HG02642 (cell line): ENCODE measurements at regions not wholly inside any gene's neighbourhood (a gene's known extent, or its start where the extent isn't known, plus 50 kb on each side); places are given as distances from the start of the nearest gene placed in this dataset.
"Not testable (repeated sequence)": the region's sequence is repeated elsewhere in the genome, so short reads cannot be mapped to it uniquely, and the experiment has no call there.

ENCODE experiments used
- ATAC-seq: cut with Tn5 transposase; IDR thresholded peaks from one replicate; pipeline ENCODE4 v1.9.1; 2021; ENCODE audit warnings: mild to moderate bottlenecking; ENCODE audit not compliant: unreplicated experiment, poor library complexity

DNA sequence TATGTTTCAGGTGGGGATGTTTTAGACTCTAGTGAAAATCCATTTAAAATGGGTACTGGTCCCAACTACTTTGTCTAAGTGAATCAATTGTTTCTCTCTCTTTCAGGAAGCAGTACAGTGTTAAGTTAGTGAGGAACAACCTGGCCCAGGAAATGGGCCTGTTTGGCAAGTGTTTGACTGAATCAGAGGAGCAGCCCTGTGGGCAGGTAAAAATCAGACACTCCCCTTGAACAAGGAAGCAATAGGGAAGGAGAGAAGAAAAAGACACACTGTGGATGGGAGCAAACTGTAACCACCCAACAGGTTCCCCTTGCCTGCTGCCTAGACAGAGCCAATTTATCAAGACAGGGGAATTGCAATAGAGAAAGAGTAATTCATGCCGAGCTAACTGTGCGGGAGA lies 245.7 kb downstream of the C11orf87 start:
- ATAC-seq: no peak

DNA sequence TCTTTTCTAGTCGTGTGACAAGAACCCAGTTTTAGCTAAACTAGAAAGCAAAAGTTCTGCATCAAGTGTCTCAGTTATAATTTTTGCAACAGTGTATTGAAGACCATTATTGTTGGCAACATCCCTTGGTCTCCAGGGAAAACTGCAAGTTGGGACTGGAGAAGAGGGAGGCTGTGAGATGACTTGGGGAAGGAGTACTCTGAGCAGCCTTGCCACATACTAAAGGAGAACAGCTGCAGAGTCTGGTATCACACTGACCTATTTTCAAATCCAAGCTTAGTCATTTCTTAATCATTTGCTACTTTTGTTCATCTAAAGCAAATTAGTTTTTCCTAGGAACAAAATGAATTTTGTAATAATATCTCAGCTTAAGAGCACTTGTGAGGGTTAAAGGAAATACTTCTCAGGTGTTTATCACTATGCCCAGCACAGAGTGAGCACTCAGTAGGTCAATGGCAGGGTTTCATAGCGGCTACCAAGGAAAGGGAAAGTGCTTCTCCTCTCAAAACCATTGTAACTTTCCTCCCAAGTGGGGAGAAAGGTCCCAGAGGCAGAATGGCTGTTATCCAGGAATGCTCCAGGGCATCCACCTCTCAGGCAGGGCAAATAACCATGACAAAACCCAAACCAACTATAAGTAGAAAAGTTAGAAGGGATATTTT lies 247.1 kb downstream of the C11orf87 start:
- ATAC-seq: no peak

DNA sequence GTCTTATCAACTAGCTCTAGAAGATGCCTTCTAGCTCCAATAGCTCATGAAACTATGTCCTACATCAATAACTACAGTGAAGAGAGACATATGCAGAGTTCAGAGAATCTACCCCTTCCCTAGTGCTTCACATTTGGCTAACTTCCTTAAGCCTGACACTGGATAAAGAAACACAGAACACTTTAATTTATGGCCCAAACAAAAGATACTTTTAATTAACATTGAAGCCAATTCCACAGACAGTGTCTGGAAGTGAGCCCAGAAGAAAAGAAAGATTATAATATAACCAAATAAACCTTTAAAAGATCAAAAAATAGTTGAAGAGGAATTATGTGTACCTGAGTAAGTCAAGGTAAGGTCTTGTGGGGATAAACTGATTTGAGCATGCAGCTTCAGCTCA lies 255.2 kb downstream of the C11orf87 start:
- no peak for ATAC-seq

DNA sequence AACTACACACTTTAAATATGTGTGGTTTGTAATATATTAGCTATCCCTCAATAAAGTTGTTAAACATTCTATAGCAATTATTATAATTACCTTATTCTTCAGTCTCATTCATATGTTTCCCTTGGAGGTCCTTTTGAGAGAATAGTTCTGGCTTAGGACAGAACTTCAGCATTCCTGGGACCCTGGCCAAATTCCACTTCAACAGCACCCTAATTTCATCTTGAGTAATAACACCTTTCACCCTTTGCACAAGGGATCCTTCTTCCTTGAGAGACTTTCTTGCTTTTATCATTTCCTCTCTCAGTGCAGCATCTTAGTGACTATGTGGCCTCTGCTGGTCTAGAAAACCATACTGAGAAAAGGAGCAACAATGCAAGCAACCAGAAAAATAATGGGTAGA lies 255.9 kb downstream of the C11orf87 start:
- no peak for ATAC-seq

DNA sequence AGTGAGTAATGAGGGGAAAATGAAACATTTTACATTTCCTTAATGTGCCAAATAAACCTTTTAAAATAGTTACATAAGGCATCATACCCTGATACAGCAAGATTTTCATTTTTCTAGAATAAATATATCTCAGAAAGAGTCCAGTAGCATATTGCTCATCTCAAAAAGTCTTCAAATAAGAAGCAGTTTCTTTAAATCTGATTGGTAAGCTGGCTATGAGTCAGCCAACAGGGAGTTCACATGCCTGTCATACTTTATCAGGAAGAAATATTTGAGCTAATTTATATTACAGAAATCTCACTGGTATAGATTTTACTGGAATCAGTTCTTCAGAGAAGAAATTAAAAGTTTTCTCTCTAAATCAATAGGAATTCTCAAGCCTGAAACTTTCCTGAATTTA lies 258.1 kb downstream of the C11orf87 start:
- ATAC-seq: no peak

DNA sequence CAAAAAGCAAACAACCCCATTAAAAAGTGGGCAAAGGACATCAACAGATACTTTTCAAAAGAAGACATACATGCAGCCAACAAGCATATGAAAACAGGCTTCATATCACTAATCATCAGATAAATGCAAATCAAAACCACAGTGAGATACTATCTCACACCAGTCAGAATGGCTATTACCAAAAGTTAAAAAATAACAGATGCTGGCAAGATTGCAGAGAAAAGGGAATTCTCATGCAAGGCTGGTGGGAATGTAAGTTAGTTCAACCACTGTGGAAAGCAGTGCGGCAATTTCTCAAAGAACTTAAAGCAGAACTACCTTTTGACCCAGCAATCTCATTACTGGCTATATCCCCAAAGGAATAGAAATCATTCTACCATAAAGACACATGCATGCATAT lies 260.8 kb downstream of the C11orf87 start:
- ATAC-seq: not testable (repeated sequence)

DNA sequence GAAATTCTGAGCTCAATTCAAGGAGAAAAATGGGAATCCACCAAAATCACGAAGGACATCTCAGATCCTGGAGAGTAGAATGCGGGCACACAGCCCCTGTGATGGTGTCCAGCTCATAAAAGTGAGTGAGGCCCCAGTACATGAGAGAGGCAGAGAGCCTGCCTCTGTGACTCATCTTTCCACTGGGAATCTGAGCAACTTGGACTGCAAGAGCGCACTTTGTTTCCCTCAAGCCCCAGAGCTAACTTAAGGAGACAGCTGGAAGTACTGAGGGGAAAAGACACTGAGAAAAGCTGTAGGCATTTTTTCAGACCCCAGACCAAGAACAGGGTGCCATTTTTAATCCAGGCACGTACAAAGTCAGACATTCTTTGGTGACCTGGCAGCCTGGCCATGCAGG lies 273.7 kb downstream of the C11orf87 start:
- no peak for ATAC-seq

DNA sequence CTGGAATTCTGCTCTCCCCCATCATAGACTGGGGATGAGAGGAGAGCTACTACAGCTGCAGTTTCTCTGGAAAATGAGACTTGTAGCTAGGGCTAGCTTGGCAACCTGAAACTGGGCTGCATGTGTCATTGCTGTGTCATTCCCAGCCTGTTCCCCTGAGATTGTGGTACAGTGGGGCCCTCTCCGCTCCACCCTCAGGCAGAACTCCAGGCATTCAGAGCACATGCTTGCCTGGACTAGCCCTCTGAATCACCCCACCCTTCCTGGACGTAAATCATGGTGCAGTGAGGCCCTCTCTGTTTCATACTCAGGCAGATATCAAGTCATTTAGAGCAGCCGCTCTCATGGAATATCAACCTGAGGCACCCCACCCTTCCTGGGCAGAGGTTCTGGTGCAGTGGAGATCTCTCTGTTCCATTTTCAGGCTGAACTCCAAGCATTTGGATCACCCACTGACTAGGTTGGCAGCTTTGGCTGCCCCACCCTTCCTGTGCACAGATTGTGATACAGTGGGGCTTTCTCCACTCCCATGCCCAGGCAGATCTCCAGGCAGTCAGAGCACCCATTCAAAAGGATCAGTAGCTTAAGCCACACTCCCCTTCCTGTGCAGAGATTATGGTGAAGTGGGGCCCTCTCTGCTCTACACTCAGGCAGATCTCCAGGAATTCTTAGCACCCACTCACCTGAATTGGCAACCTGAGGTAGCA lies 274.4 kb downstream of the C11orf87 start:
- no peak for ATAC-seq

DNA sequence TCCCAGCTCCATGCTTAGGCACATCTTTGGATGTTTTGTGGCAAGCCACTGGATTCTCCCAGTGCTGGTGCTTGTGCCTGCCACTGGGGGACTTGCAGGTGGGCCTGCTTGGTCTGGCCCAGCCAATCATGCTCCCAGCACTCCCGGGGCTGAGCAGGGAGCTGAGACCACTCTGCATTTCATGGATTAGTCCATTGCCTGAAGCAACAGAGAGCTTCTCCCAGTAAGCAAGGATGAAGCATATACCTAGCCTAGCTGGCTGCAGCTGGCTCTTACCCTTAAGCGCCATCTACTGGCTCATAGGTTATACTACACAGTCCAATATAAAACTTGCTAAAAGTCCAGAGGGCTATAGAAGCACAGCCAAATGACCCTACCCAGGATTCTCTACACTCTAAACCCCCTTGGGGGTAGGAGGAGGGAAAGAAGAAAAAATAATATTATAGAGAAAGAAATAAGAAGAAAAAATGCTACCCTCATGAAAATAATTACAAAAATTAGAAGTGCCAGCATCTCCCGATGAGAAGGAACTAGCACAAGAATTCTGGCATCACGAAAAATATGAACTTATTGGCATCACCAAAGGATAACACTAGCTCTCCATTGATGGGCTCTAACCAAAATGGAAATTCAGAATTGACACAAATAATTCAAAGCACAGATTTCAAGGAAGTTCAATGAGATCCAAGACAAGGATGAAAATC lies 275.3 kb downstream of the C11orf87 start:
- ATAC-seq: peak; percentile 92

DNA sequence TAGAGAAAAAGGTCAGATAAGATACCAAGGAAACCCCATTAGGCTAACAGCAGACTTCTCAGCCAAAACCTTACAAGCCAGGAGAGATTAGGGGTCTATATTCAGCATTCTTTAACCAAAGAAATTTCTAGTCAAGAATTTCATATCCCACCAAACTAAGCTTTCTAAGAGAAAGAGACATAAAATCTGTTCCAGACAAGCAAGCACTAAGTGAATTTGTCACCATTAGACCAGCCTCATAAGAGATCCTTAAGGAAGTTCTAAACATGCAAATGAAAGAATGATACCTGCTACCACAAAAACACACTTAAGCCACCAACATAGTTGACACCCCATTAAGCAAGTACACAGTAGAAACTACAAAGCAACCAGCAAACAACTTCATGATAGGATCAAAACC lies 276.2 kb downstream of the C11orf87 start:
- ATAC-seq: no peak

DNA sequence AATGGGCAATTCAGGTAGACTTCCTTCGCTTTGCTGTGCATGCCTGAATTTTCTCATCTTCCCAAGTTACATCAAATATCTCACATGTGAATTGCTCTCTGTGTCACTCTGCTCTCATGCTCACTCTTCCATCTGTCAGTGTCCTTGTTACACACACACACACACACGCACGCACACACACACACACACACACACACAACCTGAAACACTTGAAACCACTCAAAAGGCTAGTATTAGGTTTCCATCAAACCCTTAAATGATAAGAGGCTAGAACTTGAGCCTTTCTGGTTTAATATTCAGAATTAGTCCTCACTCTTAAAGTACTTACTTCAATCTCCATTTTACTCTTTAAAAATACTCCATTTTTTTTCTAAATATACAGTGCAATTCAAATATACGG lies 282.4 kb downstream of the C11orf87 start:
- ATAC-seq: no peak

DNA sequence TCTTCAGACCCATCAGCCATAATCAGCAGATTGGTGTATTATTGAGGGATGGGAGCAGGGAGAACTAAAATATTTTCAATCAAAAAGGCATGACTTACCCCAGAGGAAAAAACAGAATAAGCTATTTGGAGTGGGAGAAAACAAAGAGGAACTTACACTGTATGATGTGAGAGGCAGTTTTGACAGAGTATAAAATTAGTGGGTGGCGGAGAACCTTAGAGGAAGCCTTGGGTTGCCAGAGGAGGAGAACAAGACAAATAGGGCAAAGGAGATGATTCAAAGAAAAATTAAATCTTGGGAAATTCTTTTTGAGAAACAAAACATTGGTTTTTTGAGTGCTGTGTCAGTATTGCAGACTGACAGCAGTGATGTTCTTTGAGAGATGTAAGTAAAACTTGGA lies 285.0 kb downstream of the C11orf87 start:
- no peak for ATAC-seq

DNA sequence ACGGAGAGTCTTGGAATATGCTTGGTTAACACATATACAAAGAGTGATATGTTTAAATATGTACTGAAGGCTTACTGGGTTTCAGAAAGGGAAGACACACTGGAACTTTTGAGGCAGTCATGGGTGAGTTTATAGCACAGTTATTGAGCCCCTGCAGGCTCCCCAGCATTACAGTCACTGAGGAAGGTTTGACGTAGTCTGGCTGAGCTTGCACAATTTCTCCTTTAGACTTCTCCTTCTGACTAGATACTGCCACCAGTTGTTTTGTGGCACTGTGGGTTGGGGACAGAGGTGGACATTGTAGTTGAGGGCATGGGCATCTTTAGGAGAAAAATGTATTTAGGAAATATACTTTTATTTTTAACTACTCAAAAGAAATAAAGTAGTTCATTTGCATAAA lies 285.4 kb downstream of the C11orf87 start:
- ATAC-seq: no peak

DNA sequence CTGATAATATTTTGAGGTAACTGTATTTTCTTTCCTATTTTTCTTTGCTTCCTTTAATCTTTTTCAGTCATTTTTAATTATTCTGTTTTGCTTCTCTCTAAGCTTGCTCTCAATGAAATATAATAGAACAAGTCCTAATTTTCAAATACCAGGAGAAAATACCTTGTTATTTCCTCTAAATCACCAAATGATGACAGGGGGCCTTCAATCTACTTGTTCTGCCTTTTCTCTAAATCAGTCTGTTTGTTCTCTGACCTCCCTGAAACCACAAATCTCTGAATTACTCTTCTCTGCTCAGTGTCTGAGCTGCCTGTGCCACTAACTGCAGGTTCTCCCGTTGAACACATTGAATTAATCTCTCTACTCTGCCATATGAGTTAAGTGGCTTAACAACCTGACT lies 286.2 kb downstream of the C11orf87 start:
- no peak for ATAC-seq

DNA sequence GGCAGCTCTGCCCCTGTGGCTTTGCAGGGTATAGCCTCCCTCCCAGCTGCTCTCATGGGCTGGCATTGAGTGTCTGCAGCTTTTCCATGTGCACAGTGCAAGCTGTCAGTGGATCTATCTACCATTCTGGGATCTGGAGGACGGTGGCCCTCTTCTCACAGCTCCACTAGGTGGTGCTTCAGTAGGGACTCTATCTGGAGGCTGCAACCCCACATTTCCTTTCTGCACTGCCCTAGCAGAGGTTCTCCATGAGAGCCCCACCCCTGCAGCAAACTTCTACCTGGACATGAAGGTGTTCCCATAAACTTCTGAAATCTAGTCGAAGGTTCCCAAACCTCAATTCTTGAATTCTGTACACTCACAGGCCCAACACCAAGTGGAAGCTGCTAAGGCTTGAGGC lies 292.5 kb downstream of the C11orf87 start:
- ATAC-seq: not testable (repeated sequence)

DNA sequence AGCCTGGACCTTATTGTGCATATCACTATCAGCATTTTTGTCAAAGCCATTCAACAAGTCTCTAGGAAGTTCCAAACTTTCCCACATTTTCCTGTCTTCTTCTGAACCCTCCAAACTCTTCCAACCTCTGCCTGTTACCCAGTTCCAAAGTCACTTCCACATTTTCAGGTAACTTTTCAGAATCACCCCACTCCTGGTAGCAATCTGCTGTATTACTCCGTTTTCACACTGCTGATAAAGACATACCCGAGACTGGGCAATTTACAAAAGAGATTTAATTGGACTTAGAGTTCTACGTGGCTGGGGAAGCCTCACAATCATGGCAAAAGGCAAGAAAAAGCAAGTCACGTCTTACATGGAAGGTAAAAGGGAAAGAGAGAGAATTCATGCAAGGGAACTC lies 293.4 kb downstream of the C11orf87 start:
- not testable (repeated sequence) for ATAC-seq

DNA sequence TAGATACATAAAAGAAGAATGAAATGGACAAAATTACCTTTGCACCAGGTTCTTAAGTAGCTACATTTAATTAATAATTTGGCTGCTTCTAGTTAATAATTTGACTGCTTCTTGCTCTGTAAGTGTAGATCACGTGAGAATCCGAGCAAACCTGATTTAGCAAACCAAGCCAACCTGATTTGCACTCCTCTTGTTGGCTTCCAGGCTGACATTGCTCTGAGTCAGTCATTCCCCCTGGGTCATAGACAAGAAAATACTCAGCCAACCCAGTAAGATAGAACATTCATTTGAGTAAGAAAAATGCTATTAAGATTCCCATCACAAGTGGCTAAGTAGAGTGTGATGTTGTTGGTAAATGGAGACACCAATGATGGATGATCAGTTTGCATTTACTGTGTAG lies 304.1 kb downstream of the C11orf87 start:
- ATAC-seq: no peak

DNA sequence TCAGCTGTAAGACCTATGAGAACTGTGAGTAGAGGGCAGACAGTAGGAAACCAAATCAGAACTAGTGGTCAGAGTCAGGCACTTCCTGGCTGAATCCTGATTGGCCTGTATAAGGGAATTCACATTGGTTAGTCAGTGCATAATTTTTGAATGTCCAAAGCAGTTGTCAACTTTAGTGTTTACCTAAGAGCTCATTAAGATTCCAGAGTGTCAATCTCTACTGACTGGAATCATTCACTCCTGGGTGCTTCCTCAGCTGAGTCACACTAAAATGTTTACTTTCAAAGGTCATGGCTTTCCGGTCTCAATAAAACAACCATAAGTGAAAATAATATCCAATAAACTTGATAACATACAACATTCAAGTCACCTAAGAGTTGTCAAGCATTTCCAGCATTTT lies 306.1 kb downstream of the C11orf87 start:
- no peak for ATAC-seq

DNA sequence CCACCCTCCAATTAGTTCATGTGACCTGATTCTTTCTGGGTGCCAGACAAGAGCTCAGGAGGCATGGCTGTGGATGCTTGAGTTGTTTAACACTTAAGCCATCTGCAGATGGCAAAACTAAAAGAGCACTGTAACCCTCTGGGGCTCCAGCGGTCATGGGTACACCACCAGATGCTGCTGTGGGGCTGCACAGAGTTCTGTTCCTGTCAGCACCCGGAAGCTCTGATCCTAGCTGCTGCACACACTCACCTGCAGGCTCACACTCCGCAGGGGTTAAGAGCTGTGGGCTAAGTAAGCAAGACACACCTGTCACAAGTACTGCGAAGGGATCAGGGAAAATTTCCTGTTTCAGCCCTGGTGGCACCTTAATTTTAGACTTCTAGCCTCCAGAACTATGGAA lies 307.8 kb downstream of the C11orf87 start:
- ATAC-seq: no peak

DNA sequence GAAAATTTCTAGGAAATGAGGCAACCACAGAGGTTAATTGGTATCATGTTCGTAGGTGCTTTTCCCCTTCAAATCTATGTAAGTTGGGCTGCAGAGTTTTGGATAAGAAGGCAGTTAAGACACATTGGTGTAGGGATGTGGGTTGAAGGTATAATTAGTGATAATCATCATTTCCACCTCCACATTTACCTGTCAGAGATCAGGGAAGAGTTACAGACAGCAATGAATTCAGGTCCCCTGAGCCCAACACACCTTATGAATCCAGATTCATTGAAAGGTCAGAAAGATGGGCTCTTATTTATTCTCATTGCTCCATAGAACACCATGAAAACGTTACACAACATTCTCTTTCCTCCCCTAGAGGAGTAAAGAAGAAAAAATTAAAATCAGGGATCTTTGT lies 308.7 kb downstream of the C11orf87 start:
- ATAC-seq: no peak

DNA sequence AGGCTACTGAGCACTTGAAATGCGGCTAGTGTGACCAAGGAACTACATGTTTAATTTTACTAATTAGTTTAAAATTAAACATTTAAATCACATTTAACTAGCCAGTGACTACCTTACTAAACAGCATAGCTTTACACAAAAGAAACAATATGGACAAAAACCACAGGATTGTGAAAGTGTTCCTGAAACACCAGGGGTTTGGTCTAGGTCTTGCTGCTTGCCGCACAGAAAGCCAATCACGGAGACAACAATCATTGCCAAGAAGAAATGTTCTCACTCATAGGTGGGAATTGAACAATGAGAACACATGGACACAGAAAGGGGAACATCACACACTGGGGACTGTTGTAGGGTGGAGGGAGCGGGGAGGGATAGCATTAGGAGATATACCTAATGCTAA lies 309.5 kb downstream of the C11orf87 start:
- no peak for ATAC-seq

DNA sequence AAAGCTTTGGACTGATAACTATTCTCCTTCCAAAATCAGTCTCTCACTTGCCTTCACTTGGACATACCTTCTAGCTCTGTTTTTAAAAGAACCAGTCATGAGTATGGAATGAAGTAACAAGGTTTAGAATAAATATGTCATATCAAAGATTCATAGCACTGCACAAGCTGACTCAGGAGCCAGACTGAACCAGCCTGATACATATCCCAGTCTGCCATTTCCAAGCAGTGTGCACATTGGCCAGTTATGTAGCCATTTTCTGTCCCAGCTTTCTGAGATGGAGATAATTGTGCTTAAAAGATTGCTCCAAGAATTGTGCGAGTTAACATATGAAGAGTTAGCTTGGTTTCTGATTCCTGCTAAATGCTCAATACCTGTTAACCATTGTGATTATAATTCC lies 311.3 kb downstream of the C11orf87 start:
- ATAC-seq: no peak
